Suppressor macrophage (primary cell): ENCODE measurements at regions not wholly inside any gene's neighbourhood (a gene's known extent, or its start where the extent isn't known, plus 50 kb on each side); places are given as distances from the start of the nearest gene placed in this dataset.
"Not testable (repeated sequence)": the region's sequence is repeated elsewhere in the genome, so short reads cannot be mapped to it uniquely, and the experiment has no call there.

Source experiments
- DNase-seq, 4 experiments: peaks; one replicate each; pipeline ENCODE4 v3.0.0-alpha.2; 2020 to 2022

DNA sequence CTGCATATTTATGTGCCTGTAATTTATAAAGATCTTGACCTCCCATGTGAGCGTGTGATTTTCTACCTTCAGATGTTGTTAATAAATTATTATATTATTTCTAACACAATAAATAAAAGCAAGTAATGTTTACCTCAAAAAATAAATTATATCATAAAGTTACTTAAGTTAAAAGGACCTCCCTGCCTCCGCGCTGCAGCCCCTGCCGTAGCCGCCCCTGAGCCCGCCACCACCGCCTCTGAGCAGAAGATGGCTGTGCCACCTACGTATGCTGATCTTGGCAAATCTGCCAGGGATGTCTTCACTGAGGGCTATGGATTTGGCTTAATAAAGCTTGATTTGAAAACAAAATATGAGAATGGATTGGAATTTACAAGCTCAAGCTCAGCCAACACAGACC, 119.6 kb upstream of the BRWD3 start:
- no peak for DNase-seq

GRCh38 chrX:80917919-80918318, 108.2 kb upstream of the BRWD3 start:
- no peak for DNase-seq

DNA sequence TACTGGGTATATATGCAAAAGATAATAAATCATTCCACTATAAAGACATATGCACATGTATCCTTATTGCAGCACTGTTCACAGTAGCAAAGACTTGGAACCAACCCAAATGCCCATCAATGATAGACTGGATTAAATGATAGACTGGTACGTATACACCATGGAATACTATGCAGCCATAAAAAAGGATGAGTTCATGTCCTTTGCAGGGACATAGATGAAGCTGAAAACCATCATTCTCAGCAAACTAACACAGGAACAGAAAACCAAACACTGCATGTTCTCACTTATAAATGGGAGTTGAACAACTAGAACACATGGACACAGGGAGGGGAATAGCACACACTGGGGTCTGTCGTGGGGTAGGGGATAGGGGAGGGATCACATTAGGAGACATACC, 102.7 kb upstream of the BRWD3 start:
- DNase-seq: not testable (repeated sequence)

GRCh38 chrX:80879916-80880315, 70.2 kb upstream of the BRWD3 start:
- no peak for DNase-seq

GRCh38 chrX:80879143-80879542, 69.5 kb upstream of the BRWD3 start:
- DNase-seq: peak in 2 of 4 experiments; percentile 6 to 10

DNA sequence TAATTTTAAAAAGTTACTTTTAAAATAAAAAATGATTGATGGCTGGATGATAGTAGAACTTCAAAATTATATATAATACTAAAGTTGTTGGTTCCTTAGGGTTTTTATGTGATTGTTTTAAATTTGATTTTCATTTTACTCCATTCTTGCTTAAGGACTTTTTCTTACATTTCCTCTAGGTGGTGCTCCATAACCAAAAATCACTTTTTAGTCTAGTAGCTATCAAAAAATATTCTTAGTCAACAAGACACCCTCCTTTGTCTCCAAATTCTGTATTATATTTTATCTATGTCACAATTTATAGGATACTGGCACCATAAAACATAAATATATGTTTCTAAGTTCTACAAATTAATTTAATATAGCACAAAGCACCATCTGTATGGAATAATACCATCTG, 67.2 kb upstream of the BRWD3 start:
- DNase-seq: peak in 2 of 4 experiments; percentile 37 to 50
